ENCODE measurements at regions not wholly inside any gene's neighbourhood (a gene's known extent, or its start where the extent isn't known, plus 50 kb on each side); places are given as distances from the start of the nearest gene placed in this dataset.
A peak's percentile ranks its signal among the peaks of the same experiment; 100 is the strongest.
"Not testable (repeated sequence)": the region's sequence is repeated elsewhere in the genome, so short reads cannot be mapped to it uniquely, and the experiment has no call there.

DNA sequence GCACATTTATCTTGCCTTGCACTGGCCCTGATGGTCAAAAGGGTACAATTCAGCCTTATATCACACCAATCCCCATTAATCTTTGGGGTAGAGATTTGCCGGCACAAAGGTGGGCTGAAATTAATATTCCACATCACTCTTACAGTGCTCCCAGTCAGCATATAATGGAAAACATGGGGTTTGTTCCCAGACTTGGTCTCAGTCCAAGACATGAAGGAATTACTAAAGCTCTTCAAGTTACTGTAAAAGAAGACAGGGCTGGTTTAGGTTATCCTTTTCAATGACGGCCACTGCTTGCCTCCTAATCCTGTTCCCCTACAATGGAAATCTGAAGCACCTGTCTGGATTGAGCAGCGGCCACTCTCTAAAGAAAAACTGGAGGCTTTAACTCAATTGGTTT is 160.7 kb downstream of the IER5 start:
- DNase-seq (ENCODE audit: low read depth) = no peak
- H3K9ac ChIP-seq (ENCODE audit: low read length) = no peak overlapping the region
- peaks cover 21% of the 10 kb centered on the region for H3K4me1 ChIP-seq (ENCODE audit: control insufficient read depth, insufficient read depth, low read length)
- no peaks in the 10 kb centered on the region for H3K36me3 ChIP-seq (ENCODE audit: control insufficient read depth, insufficient read depth, low read length, severe bottlenecking)
- H3K9me3 ChIP-seq (ENCODE audit: control insufficient read depth, low read length) = peaks cover 7% of the 10 kb centered on the region
- H3K27me3 ChIP-seq (replicated peaks; ENCODE audit: control insufficient read depth, insufficient read depth, low read length) = no peaks in the 10 kb centered on the region
- no peak overlapping the region for H3K4me3 ChIP-seq (ENCODE audit: low read length)

DNA sequence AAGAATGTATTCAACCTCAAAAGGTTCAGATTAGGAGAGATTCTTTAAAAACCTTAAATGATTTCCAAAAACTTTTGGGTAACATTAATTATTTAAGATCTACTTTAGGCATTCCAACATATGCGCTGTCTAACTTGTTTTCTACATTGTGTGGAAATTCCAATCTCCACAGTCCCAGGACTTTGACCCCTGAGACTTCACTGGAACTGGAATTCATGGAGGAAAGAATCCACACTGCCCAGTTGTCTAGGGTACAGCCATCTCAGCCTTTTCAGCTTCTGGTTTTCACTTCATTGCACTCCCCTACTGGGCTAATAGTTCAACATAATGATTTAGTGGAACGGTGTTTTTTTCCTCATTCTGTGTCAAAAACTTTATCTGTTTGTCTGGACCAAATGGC is 161.5 kb downstream of the IER5 start:
- peaks cover 21% of the 10 kb centered on the region for H3K4me1 ChIP-seq (ENCODE audit: control insufficient read depth, insufficient read depth, low read length)
- no peak for DNase-seq (ENCODE audit: low read depth)
- no peak overlapping the region for H3K4me3 ChIP-seq (ENCODE audit: low read length)
- no peaks in the 10 kb centered on the region for H3K36me3 ChIP-seq (ENCODE audit: control insufficient read depth, insufficient read depth, low read length, severe bottlenecking)
- H3K9ac ChIP-seq (ENCODE audit: low read length) = no peak overlapping the region
- H3K9me3 ChIP-seq (ENCODE audit: control insufficient read depth, low read length) = peaks cover 7% of the 10 kb centered on the region
- no peaks in the 10 kb centered on the region for H3K27me3 ChIP-seq (replicated peaks; ENCODE audit: control insufficient read depth, insufficient read depth, low read length)

DNA sequence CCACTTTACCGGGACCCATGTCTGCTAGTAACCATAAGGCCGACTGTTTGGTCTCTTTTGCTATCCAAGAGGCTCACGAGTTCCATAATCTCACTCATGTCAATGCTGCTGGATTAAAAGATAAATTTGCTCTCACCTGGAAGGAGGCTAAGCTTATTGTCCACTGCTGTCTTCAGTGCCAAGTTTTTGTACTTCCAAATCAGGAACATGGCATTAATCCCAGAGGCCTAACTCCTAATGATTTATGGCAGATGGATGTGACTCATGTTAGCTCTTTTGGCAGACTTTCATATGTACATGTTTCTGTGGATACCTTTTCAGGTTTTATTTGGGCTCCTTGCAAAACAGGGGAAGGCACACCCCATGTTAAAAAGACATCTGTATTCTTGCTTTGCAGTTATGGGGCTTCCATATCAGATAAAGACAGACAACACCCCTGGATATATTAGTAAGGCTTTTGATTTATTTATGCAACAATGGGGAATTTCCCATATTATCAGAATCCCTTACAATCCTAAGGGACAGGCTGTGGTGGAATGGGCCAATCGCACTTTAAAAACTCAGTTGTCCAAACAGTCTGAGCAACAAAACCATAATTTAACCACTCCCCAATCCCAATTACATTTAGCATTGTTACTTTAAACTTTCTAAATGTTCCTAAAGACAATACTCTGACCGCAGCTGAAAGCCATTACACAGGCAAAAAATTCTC is 162.7 kb downstream of the IER5 start:
- H3K27me3 ChIP-seq (replicated peaks; ENCODE audit: control insufficient read depth, insufficient read depth, low read length) = no peaks in the 10 kb centered on the region
- H3K36me3 ChIP-seq (ENCODE audit: control insufficient read depth, insufficient read depth, low read length, severe bottlenecking) = no peaks in the 10 kb centered on the region
- H3K9ac ChIP-seq (ENCODE audit: low read length) = no peak overlapping the region
- H3K4me1 ChIP-seq (ENCODE audit: control insufficient read depth, insufficient read depth, low read length) = peaks cover 26% of the 10 kb centered on the region
- DNase-seq (ENCODE audit: low read depth) = peak; percentile 31
- no peak overlapping the region for H3K4me3 ChIP-seq (ENCODE audit: low read length)
- no peaks in the 10 kb centered on the region for H3K9me3 ChIP-seq (ENCODE audit: control insufficient read depth, low read length)

DNA sequence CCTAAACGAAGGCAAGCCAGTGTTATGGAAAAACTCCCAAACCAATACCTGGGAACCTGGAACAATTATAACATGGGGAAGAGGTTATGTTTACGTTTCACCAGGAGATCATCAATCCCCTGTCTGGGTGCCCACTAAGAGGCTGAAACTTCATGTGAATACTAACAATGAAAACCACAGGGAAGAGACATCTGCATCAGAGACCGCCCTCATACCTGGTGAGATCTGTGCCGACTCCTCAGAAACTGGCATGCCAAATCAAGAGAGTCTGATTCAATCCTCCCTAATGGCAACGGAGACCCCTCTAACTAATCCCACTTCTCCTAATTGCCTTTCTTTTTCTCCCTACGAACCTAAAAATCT is 163.2 kb downstream of the IER5 start:
- Histone ChIP-seq H3K9ac (ENCODE audit: low read length) (no peak overlapping the region), H3K4me1 (ENCODE audit: control insufficient read depth, insufficient read depth, low read length) (peaks cover 26% of the 10 kb centered on the region), H3K36me3 (ENCODE audit: control insufficient read depth, insufficient read depth, low read length, severe bottlenecking) (no peaks in the 10 kb centered on the region), H3K9me3 (ENCODE audit: control insufficient read depth, low read length) (no peaks in the 10 kb centered on the region), H3K27me3 (replicated peaks; ENCODE audit: control insufficient read depth, insufficient read depth, low read length) (no peaks in the 10 kb centered on the region), H3K4me3 (ENCODE audit: low read length) (no peak overlapping the region)
- no peak for DNase-seq (ENCODE audit: low read depth)

GRCh38 chr1:181253601-181254000 is 165.1 kb downstream of the IER5 start:
- not testable (repeated sequence) for H3K9ac ChIP-seq (ENCODE audit: low read length); H3K36me3 ChIP-seq (ENCODE audit: control insufficient read depth, insufficient read depth, low read length, severe bottlenecking); H3K4me3 ChIP-seq (ENCODE audit: low read length); DNase-seq (ENCODE audit: low read depth); H3K9me3 ChIP-seq (ENCODE audit: control insufficient read depth, low read length); H3K27me3 ChIP-seq (replicated peaks; ENCODE audit: control insufficient read depth, insufficient read depth, low read length)
- peaks cover 26% of the 10 kb centered on the region for H3K4me1 ChIP-seq (ENCODE audit: control insufficient read depth, insufficient read depth, low read length)

GRCh38 chr1:181255270-181255929 is 166.9 kb downstream of the IER5 start:
- peaks cover 16% of the 10 kb centered on the region for H3K27me3 ChIP-seq (replicated peaks; ENCODE audit: control insufficient read depth, insufficient read depth, low read length)
- no peak overlapping the region for H3K9ac ChIP-seq (ENCODE audit: low read length)
- H3K4me3 ChIP-seq (ENCODE audit: low read length) = no peak overlapping the region
- H3K4me1 ChIP-seq (ENCODE audit: control insufficient read depth, insufficient read depth, low read length) = peaks cover 26% of the 10 kb centered on the region
- peak; percentile 94 for DNase-seq (ENCODE audit: low read depth)
- no peaks in the 10 kb centered on the region for H3K36me3 ChIP-seq (ENCODE audit: control insufficient read depth, insufficient read depth, low read length, severe bottlenecking)
- no peaks in the 10 kb centered on the region for H3K9me3 ChIP-seq (ENCODE audit: control insufficient read depth, low read length)

DNA sequence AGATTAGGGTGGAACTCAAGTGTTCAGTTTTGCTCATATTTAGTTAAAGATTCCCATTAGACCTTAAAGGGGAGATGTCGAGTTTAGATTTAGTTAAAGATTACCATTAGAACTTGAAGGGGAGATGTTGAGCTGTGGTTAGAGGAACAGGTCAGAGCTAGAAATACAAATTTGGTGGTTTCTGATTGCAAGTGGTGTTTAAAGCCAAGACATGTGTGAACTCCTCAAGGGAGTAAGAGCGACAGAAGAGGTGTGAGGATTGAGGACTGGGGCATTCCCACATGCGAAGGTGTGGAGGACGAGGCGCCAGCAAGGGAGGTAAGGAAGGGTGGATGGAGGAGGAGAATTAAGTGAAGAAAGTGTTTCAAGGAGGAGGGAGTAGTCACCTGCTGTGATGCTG is 168.6 kb downstream of the IER5 start:
- Histone ChIP-seq H3K4me1 (ENCODE audit: control insufficient read depth, insufficient read depth, low read length) (peaks cover 12% of the 10 kb centered on the region), H3K9ac (ENCODE audit: low read length) (no peak overlapping the region), H3K27me3 (replicated peaks; ENCODE audit: control insufficient read depth, insufficient read depth, low read length) (peaks cover 19% of the 10 kb centered on the region), H3K4me3 (ENCODE audit: low read length) (no peak overlapping the region), H3K36me3 (ENCODE audit: control insufficient read depth, insufficient read depth, low read length, severe bottlenecking) (no peaks in the 10 kb centered on the region), H3K9me3 (ENCODE audit: control insufficient read depth, low read length) (no peaks in the 10 kb centered on the region)
- DNase-seq (ENCODE audit: low read depth) = no peak

DNA sequence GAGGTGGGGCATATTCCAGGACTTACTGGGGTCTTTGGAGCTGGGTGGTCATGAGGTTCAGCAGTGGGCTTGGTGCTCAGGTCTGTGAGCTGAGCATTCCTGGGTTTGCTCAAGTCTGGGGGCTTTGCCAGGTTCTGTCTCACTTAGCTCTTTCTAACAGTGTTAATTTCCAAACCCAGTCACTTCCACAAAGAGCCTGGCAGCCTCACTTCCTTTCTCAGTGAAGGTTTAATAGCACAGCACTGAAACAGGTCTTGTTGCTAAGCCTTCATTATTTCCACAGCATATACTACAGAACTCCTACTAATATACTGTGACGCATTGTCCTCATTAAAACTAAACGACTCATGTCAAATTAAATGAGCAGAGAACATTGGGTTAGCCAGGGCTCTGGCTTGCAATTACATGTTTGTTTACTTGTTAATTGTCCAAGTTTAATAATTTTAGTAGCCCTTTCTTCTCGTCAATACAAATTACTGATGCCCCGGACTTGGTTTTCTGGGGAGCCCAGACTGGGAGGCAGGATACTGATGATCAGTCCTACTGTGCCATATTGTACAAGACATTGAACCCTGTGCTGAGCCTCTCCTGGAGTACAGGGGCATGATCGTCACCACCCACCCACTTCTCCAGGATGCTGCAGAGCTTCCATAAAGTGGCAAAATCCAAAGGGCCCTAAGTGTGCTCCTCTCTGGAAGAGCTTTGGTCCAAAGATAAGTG is 170.7 kb downstream of the IER5 start:
- Histone ChIP-seq H3K27me3 (replicated peaks; ENCODE audit: control insufficient read depth, insufficient read depth, low read length) (peaks cover 31% of the 10 kb centered on the region), H3K9ac (ENCODE audit: low read length) (no peak overlapping the region), H3K4me3 (ENCODE audit: low read length) (no peak overlapping the region), H3K36me3 (ENCODE audit: control insufficient read depth, insufficient read depth, low read length, severe bottlenecking) (no peaks in the 10 kb centered on the region), H3K4me1 (ENCODE audit: control insufficient read depth, insufficient read depth, low read length) (peaks cover 5% of the 10 kb centered on the region), H3K9me3 (ENCODE audit: control insufficient read depth, low read length) (no peaks in the 10 kb centered on the region)
- no peak for DNase-seq (ENCODE audit: low read depth)

DNA sequence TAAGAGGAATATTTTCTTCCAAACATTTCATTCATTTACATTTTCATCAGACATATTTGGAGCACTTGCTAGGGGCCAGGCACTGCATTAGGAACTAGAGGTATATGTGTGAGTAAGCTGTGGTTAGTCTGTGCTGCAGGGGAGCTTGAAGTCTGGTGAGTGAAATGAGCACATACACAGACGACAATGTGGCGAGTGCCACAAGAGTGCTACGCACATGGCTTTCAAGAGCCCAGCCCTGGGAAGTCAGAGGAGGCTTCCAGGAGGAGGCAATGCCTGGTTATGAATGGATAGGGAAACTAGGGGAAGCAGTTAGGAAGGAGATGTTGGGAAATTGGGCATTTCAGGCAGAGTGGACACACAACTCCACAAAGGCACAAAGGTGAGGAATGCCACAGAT is 171.8 kb downstream of the IER5 start:
- Histone ChIP-seq H3K27me3 (replicated peaks; ENCODE audit: control insufficient read depth, insufficient read depth, low read length) (peaks cover 35% of the 10 kb centered on the region), H3K9me3 (ENCODE audit: control insufficient read depth, low read length) (no peaks in the 10 kb centered on the region), H3K36me3 (ENCODE audit: control insufficient read depth, insufficient read depth, low read length, severe bottlenecking) (no peaks in the 10 kb centered on the region), H3K9ac (ENCODE audit: low read length) (no peak overlapping the region), H3K4me1 (ENCODE audit: control insufficient read depth, insufficient read depth, low read length) (peaks cover 5% of the 10 kb centered on the region), H3K4me3 (ENCODE audit: low read length) (no peak overlapping the region)
- DNase-seq (ENCODE audit: low read depth) = no peak

DNA sequence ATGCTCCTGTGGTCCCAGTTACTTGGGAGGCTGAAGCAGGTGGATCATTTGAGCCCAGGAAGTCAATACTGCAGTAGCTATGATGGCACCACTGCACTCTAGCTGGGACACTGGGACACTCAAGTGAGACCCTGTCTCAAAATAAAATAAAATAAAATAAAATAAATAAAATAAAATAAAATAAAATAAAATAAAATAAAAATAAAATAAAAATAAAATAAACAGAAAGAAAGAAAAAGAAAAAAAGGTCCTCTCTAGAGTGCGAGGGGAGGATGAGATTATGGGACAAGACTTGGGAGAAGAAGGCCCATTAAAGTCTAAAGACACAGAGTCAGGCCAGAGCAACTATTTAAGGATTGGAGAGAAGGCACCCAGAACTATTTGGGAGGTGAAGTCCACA is 172.5 kb downstream of the IER5 start:
- DNase-seq (ENCODE audit: low read depth) = no peak
- no peaks in the 10 kb centered on the region for H3K9me3 ChIP-seq (ENCODE audit: control insufficient read depth, low read length)
- no peak overlapping the region for H3K9ac ChIP-seq (ENCODE audit: low read length)
- no peaks in the 10 kb centered on the region for H3K36me3 ChIP-seq (ENCODE audit: control insufficient read depth, insufficient read depth, low read length, severe bottlenecking)
- H3K4me1 ChIP-seq (ENCODE audit: control insufficient read depth, insufficient read depth, low read length) = peaks cover 2% of the 10 kb centered on the region
- no peak overlapping the region for H3K4me3 ChIP-seq (ENCODE audit: low read length)
- peaks cover 35% of the 10 kb centered on the region for H3K27me3 ChIP-seq (replicated peaks; ENCODE audit: control insufficient read depth, insufficient read depth, low read length)

DNA sequence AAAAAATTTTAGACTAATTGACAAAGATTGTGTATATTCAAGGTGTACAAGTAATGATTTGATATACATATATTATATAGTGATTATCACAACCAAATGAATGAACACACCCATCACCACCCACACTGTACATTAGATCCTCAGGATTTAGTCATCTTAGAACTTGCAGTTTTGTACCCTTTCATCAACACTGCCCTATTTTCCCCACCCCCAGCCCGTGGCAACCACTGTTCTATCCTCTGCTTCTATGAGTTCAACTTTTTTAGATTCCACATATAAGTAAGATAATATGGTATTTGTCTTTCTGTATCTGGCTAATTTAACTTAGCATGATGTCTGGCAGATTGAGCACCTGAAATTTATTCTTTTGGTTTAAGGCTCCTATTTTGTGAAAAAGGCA is 173.6 kb downstream of the IER5 start:
- Histone ChIP-seq H3K27me3 (replicated peaks; ENCODE audit: control insufficient read depth, insufficient read depth, low read length) (peaks cover 35% of the 10 kb centered on the region), H3K4me1 (ENCODE audit: control insufficient read depth, insufficient read depth, low read length) (no peaks in the 10 kb centered on the region), H3K9me3 (ENCODE audit: control insufficient read depth, low read length) (peaks cover under 1% of the 10 kb centered on the region), H3K9ac (ENCODE audit: low read length) (no peak overlapping the region), H3K36me3 (ENCODE audit: control insufficient read depth, insufficient read depth, low read length, severe bottlenecking) (no peaks in the 10 kb centered on the region), H3K4me3 (ENCODE audit: low read length) (no peak overlapping the region)
- no peak for DNase-seq (ENCODE audit: low read depth)
